Hepatocyte (in vitro differentiated cells): ENCODE measurements at regions not wholly inside any gene's neighbourhood (a gene's known extent, or its start where the extent isn't known, plus 50 kb on each side); places are given as distances from the start of the nearest gene placed in this dataset.

ENCODE experiments used
- DNase-seq: peaks from one replicate; pipeline ENCODE4 v3.0.0-alpha.2; 2016; ENCODE audit warnings: low spot score
- H2AFZ ChIP-seq: fragments of 200-600 bp; sonication (generic); 2 replicates; pipeline ENCODE4 v1.6.0; 2016; ENCODE audit warnings: antibody characterized with exemption, mild to moderate bottlenecking
- H3K27ac ChIP-seq: fragments of 200-600 bp; sonication (generic); 2 replicates; pipeline ENCODE4 v1.5.1; 2016; ENCODE audit warnings: mild to moderate bottlenecking
- H3K27me3 ChIP-seq: fragments of 200-600 bp; sonication (generic); 2 replicates; pipeline ENCODE4 v1.6.1; 2016
- H3K36me3 ChIP-seq: fragments of 200-600 bp; sonication (generic); replicated peaks from 2 replicates; pipeline ENCODE4 v1.5.1; 2016; ENCODE audit warnings: low read depth; ENCODE audit not compliant: insufficient read depth
- H3K4me1 ChIP-seq: fragments of 200-600 bp; sonication (generic); 2 replicates; pipeline ENCODE4 v1.5.1; 2016; ENCODE audit warnings: mild to moderate bottlenecking, moderate library complexity; ENCODE audit not compliant: insufficient read depth
- H3K4me2 ChIP-seq: fragments of 200-600 bp; sonication (generic); 2 replicates; pipeline ENCODE4 v1.6.0; 2016
- H3K4me3 ChIP-seq: fragments of 200-600 bp; sonication (generic); 2 replicates; pipeline ENCODE4 v1.5.1; 2016; ENCODE audit warnings: mild to moderate bottlenecking
- H3K79me2 ChIP-seq: fragments of 200-600 bp; sonication (generic); 2 replicates; pipeline ENCODE4 v1.6.0; 2017; ENCODE audit warnings: mild to moderate bottlenecking
- H3K9me2 ChIP-seq: fragments of 200-600 bp; sonication (generic); replicated peaks from 2 replicates; pipeline ENCODE4 v1.6.0; 2017; ENCODE audit warnings: mild to moderate bottlenecking; ENCODE audit not compliant: insufficient read depth
- H3K9me3 ChIP-seq: fragments of 200-600 bp; sonication (generic); 2 replicates; pipeline ENCODE4 v1.5.1; 2016; ENCODE audit warnings: low read depth, mild to moderate bottlenecking
- H4K20me1 ChIP-seq: fragments of 200-600 bp; sonication (generic); 2 replicates; pipeline ENCODE4 v1.6.0; 2016; ENCODE audit warnings: mild to moderate bottlenecking; ENCODE audit not compliant: insufficient read depth, poor library complexity, severe bottlenecking
- CTCF ChIP-seq: fragments of 200-600 bp; sonication (generic); IDR thresholded peaks from 2 replicates; pipeline ENCODE4 v1.5.1; 2016; ENCODE audit warnings: antibody characterized with exemption, mild to moderate bottlenecking; ENCODE audit not compliant: poor library complexity
- EZH2 ChIP-seq: fragments of 200-600 bp; sonication (generic); IDR thresholded peaks from 2 replicates; pipeline ENCODE4 v1.6.1; 2016; ENCODE audit warnings: antibody characterized with exemption, mild to moderate bottlenecking, borderline replicate concordance
- EZH2phosphoT487 ChIP-seq: fragments of 200-600 bp; sonication (generic); IDR thresholded peaks from one replicate; pipeline ENCODE4 v1.6.1; 2018; ENCODE audit warnings: antibody characterized with exemption, mild to moderate bottlenecking, low read depth, moderate library complexity; ENCODE audit not compliant: unreplicated experiment, severe bottlenecking
- WGBS: methylation state at CpG from one replicate; pipeline ENCODE4 v1.1.6; 2016; ENCODE audit warnings: low lambda C conversion rate; ENCODE audit errors: missing lambda C conversion rate; 5-methylcytosine and 5-hydroxymethylcytosine counted together

GRCh38 chr20:23253524-23253923 is 97.1 kb upstream of the NXT1 start:
- no peak overlapping the region for H3K4me3 ChIP-seq
- no peak for TF ChIP-seq EZH2phosphoT487
- TF ChIP-seq EZH2: no peak
- no peak for TF ChIP-seq CTCF
- no peaks in the 10 kb centered on the region for H3K27me3 ChIP-seq
- H3K79me2 ChIP-seq: no peaks in the 10 kb centered on the region
- no peaks in the 10 kb centered on the region for H3K9me2 ChIP-seq
- no peaks in the 10 kb centered on the region for H4K20me1 ChIP-seq
- DNase-seq: no peak
- no peak overlapping the region for H2AFZ ChIP-seq
- H3K9me3 ChIP-seq: no peaks in the 10 kb centered on the region
- H3K36me3 ChIP-seq: no peaks in the 10 kb centered on the region
- WGBS: 88% methylated on average over 3 of the region's 3 CpGs
- H3K27ac ChIP-seq: no peak overlapping the region
- peaks cover 9% of the 10 kb centered on the region for H3K4me1 ChIP-seq
- no peak overlapping the region for H3K4me2 ChIP-seq

- Histone ChIP-seq H4K20me1 (no peaks in the 10 kb centered on the region), H3K27ac (no peak overlapping the region), H3K4me3 (no peak overlapping the region), H3K9me3 (no peaks in the 10 kb centered on the region), H3K4me1 (no peaks in the 10 kb centered on the region), H3K27me3 (no peaks in the 10 kb centered on the region), H3K36me3 (no peaks in the 10 kb centered on the region), H3K9me2 (no peaks in the 10 kb centered on the region), H3K79me2 (no peaks in the 10 kb centered on the region), H2AFZ (no peak overlapping the region), H3K4me2 (no peak overlapping the region)
- 94% methylated on average over 6 of the region's 6 CpGs for WGBS
- TF ChIP-seq CTCF (no peak), EZH2 (no peak), EZH2phosphoT487 (no peak)
- DNase-seq: no peak
Observed at GRCh38 chr20:23251779-23252178, 98.8 kb upstream of the NXT1 start.

- H3K27ac ChIP-seq: no peak overlapping the region
- no peak for DNase-seq
- H3K79me2 ChIP-seq: no peaks in the 10 kb centered on the region
- H3K36me3 ChIP-seq: no peaks in the 10 kb centered on the region
- H3K9me3 ChIP-seq: no peaks in the 10 kb centered on the region
- no peak overlapping the region for H3K4me2 ChIP-seq
- H2AFZ ChIP-seq: no peak overlapping the region
- H3K27me3 ChIP-seq: no peaks in the 10 kb centered on the region
- no peaks in the 10 kb centered on the region for H3K9me2 ChIP-seq
- 93% methylated on average over 4 of the region's 4 CpGs for whole genome bisulfite sequencing
- no peaks in the 10 kb centered on the region for H3K4me1 ChIP-seq
- TF ChIP-seq EZH2phosphoT487 (no peak), CTCF (no peak)
- no peak overlapping the region for H3K4me3 ChIP-seq
- no peaks in the 10 kb centered on the region for H4K20me1 ChIP-seq
Observed at GRCh38 chr20:23249541-23249940, 101.0 kb upstream of the NXT1 start.

- no peak overlapping the region for H3K4me2 ChIP-seq
- no peak for DNase-seq
- H3K9me2 ChIP-seq: no peaks in the 10 kb centered on the region
- TF ChIP-seq EZH2: no peak
- TF ChIP-seq EZH2phosphoT487: no peak
- no peak for TF ChIP-seq CTCF
- 45% methylated on average over 2 of the region's 2 CpGs for WGBS
- H3K79me2 ChIP-seq: no peaks in the 10 kb centered on the region
- no peak overlapping the region for H3K4me3 ChIP-seq
- no peaks in the 10 kb centered on the region for H4K20me1 ChIP-seq
- no peaks in the 10 kb centered on the region for H3K27me3 ChIP-seq
- H3K36me3 ChIP-seq: no peaks in the 10 kb centered on the region
- no peaks in the 10 kb centered on the region for H3K9me3 ChIP-seq
- no peak overlapping the region for H2AFZ ChIP-seq
- H3K4me1 ChIP-seq: no peaks in the 10 kb centered on the region
- no peak overlapping the region for H3K27ac ChIP-seq
Observed at GRCh38 chr20:23248461-23248882, 102.1 kb upstream of the NXT1 start.
